Activated CD8-positive, alpha-beta memory T cell treated with anti-CD3 and anti-CD28 coated beads, Interleukin-2, amount 50 U/mL, for 1 hour (primary cell): ENCODE measurements at regions not wholly inside any gene's neighbourhood (a gene's known extent, or its start where the extent isn't known, plus 50 kb on each side); places are given as distances from the start of the nearest gene placed in this dataset.

Experiments
- DNase-seq: peaks from one replicate; pipeline ENCODE4 v3.0.0-alpha.2; 2020; ENCODE audit errors: extremely low read depth

- no peak for DNase-seq
Measured at GRCh38 chr2:6657136-6657535, 208.6 kb downstream of the CMPK2 start.

- DNase-seq, result no peak
Measured at GRCh38 chr2:6657855-6658254, 207.9 kb downstream of the CMPK2 start.

GRCh38 chr2:6664332-6665061 lies 201.2 kb downstream of the CMPK2 start:
- no peak for DNase-seq

- no peak for DNase-seq
Measured at GRCh38 chr2:6665093-6666045, 200.3 kb downstream of the CMPK2 start.

GRCh38 chr2:6667326-6667725 lies 198.4 kb downstream of the CMPK2 start:
- DNase-seq, result no peak

- DNase-seq, result no peak
Measured at GRCh38 chr2:6671913-6672312, 193.8 kb downstream of the CMPK2 start.

GRCh38 chr2:6674381-6674780 lies 191.3 kb downstream of the CMPK2 start:
- no peak for DNase-seq

- DNase-seq, result no peak
Measured at GRCh38 chr2:6675791-6676190, 189.9 kb downstream of the CMPK2 start.

- no peak for DNase-seq
Measured at GRCh38 chr2:6676241-6676640, 189.5 kb downstream of the CMPK2 start.

- no peak for DNase-seq
Measured at GRCh38 chr2:6676776-6677175, 188.9 kb downstream of the CMPK2 start.

GRCh38 chr2:6679471-6679870 lies 186.2 kb downstream of the CMPK2 start:
- no peak for DNase-seq

- DNase-seq, result no peak
Measured at GRCh38 chr2:6683516-6683915, 182.2 kb downstream of the CMPK2 start.

- no peak for DNase-seq
Measured at GRCh38 chr2:6685447-6685846, 180.3 kb downstream of the CMPK2 start.

GRCh38 chr2:6692056-6692455 lies 173.7 kb downstream of the CMPK2 start:
- DNase-seq, result no peak

- no peak for DNase-seq
Measured at GRCh38 chr2:6692819-6693218, 172.9 kb downstream of the CMPK2 start.

- DNase-seq, result no peak
Measured at GRCh38 chr2:6694555-6694954, 171.2 kb downstream of the CMPK2 start.

GRCh38 chr2:6700335-6700734 lies 165.4 kb downstream of the CMPK2 start:
- DNase-seq, result no peak

- no peak for DNase-seq
Measured at GRCh38 chr2:6704077-6704476, 161.6 kb downstream of the CMPK2 start.

- DNase-seq, result no peak
Measured at GRCh38 chr2:6721395-6721794, 144.3 kb downstream of the CMPK2 start.

- no peak for DNase-seq
Measured at GRCh38 chr2:6722574-6722973, 143.1 kb downstream of the CMPK2 start.

GRCh38 chr2:6723865-6724604 lies 141.7 kb downstream of the CMPK2 start:
- no peak for DNase-seq

GRCh38 chr2:6724605-6725140 lies 141.0 kb downstream of the CMPK2 start:
- DNase-seq, result no peak
